HepG2 (cell line): ENCODE measurements at regions not wholly inside any gene's neighbourhood (a gene's known extent, or its start where the extent isn't known, plus 50 kb on each side); places are given as distances from the start of the nearest gene placed in this dataset.

Experiments
- ATAC-seq: fragments of 200-7000 bp; cut with Tn5 transposase; 3 replicates; pipeline ENCODE4 v1.9.1; 2020; ENCODE audit warnings: mild to moderate bottlenecking, moderate library complexity
- BruUV-seq: library from RNA; stranded (reverse); fragments of 400-500 nt; replicated peaks from 2 replicates; lab custom pipeline; 2021; lab: Mats Ljungman, UMichigan
- CTCF ChIA-PET: fragments of 300-600 bp; formaldehyde crosslinking; extraction: SDS; loops from one replicate; lab custom pipeline; 2021; ENCODE audit warnings: low total read pairs, inconsistent platforms, low intra/inter-chr PET ratio; lab: Yijun Ruan, JAX
- POLR2A ChIA-PET: fragments of 350-600 bp; sonication (Branson Sonifier 250); formaldehyde crosslinking; loops from one replicate; lab custom pipeline; 2020; ENCODE audit warnings: antibody characterized with exemption, inconsistent platforms; lab: Yijun Ruan, JAX
- DNase-seq: peaks from one replicate; pipeline ENCODE4 v3.0.0-alpha.2; 2015; ENCODE audit warnings: low spot score
- FAIRE-seq: peaks from 3 replicates; lab custom pipeline; 2011; peaks lifted over from hg19 to GRCh38; lab: Jason Lieb, UNC
- H2AFZ ChIP-seq: one replicate; pipeline ENCODE4 v1.6.1; 2011; ENCODE audit warnings: low read length, inconsistent platforms
- H3K27ac ChIP-seq: fragments of 300-600 bp; 3 replicates; pipeline ENCODE4 v1.8.0; 2011; ENCODE audit warnings: mixed run types, mild to moderate bottlenecking, mixed read lengths, low read length, inconsistent platforms; ENCODE audit not compliant: insufficient read depth; ENCODE audit errors: extremely low read length
- H3K27me3 ChIP-seq, 2 experiments: fragments of 200-600 bp in 1 of 2; 2 replicates in 1 of 2; 3 replicates in 1 of 2; pipeline versions ENCODE4 v1.6.0 to v1.8.0; 2011; ENCODE audit warnings: low read length in 2 of 2, mild to moderate bottlenecking in 2 of 2, moderate library complexity in 2 of 2, inconsistent platforms in 1 of 2; ENCODE audit not compliant: insufficient read depth in 2 of 2, control insufficient read depth in 1 of 2
- H3K36me3 ChIP-seq, 2 experiments: fragments of 200-600 bp in 1 of 2; replicated peaks in 1 of 2; 2 replicates in 1 of 2; 3 replicates in 1 of 2; pipeline versions ENCODE4 v1.5.1 to v1.8.0; 2011; ENCODE audit warnings: low read length in 2 of 2, inconsistent platforms in 1 of 2; ENCODE audit not compliant: insufficient read depth in 2 of 2, control insufficient read depth in 1 of 2
- H3K4me1 ChIP-seq: 2 replicates; pipeline ENCODE4 v1.5.1; 2012; ENCODE audit warnings: low read length, inconsistent platforms; ENCODE audit not compliant: insufficient read depth
- H3K4me2 ChIP-seq: 2 replicates; pipeline ENCODE4 v1.6.0; 2011; ENCODE audit warnings: low read depth, low read length, inconsistent platforms
- H3K4me3 ChIP-seq, 3 experiments: fragments of 200-600 bp in 1 of 3; sonication (generic), shearing (Covaris generic) in 1 of 3; replicated peaks in 1 of 3; 2 replicates each; pipeline ENCODE4 v1.5.1; 2011 to 2016; ENCODE audit warnings: low read length in 3 of 3, inconsistent platforms in 2 of 3, low read depth in 2 of 3, mild to moderate bottlenecking in 2 of 3, control low read depth in 1 of 3, mixed read lengths in 1 of 3; ENCODE audit not compliant: insufficient read depth in 1 of 3
- H3K79me2 ChIP-seq: one replicate; pipeline ENCODE4 v1.6.1; 2011; ENCODE audit warnings: low read length, inconsistent platforms; ENCODE audit not compliant: insufficient read depth
- H3K9ac ChIP-seq: 2 replicates; pipeline ENCODE4 v1.6.0; 2011; ENCODE audit warnings: mild to moderate bottlenecking, low read depth, low read length, inconsistent platforms; ENCODE audit not compliant: insufficient read depth
- H3K9me3 ChIP-seq: 2 replicates; pipeline ENCODE4 v1.5.1; 2012; ENCODE audit warnings: mild to moderate bottlenecking, low read length
- H4K20me1 ChIP-seq: 2 replicates; pipeline ENCODE4 v1.6.0; 2011; ENCODE audit warnings: inconsistent platforms, mild to moderate bottlenecking, low read length, moderate library complexity; ENCODE audit not compliant: insufficient read depth
- HNF1A ChIP-seq, 2 experiments: sonication (generic) in 1 of 2; formaldehyde crosslinking in 1 of 2; IDR thresholded peaks; 2 replicates each; pipeline versions ENCODE4 v1.4.0 to v1.6.1; 2016 to 2020; ENCODE audit warnings: borderline replicate concordance in 1 of 2, low read depth in 1 of 2, mild to moderate bottlenecking in 1 of 2, missing genetic modification reagents in 1 of 2
- MAFF ChIP-seq: IDR thresholded peaks from 2 replicates; pipeline ENCODE4 v1.6.1; 2011; ENCODE audit warnings: low read depth, low read length, improper control_type of control experiment
- NFKB2 ChIP-seq: sonication (generic); formaldehyde crosslinking; IDR thresholded peaks from 2 replicates; pipeline ENCODE4 v1.4.0; 2020; ENCODE audit warnings: missing genetic modification reagents, borderline replicate concordance
- REXO4 ChIP-seq: sonication (generic); formaldehyde crosslinking; IDR thresholded peaks from 2 replicates; pipeline ENCODE4 v1.8.0; 2022; ENCODE audit warnings: missing genetic modification reagents, mild to moderate bottlenecking, borderline replicate concordance
- ZFP36 ChIP-seq: fragments of 150-350 bp; IDR thresholded peaks from 2 replicates; pipeline ENCODE4 v1.6.1; 2018; ENCODE audit warnings: borderline replicate concordance, low read length, low read depth; ENCODE audit not compliant: partially characterized antibody
- WGBS: methylation state at CpG from one replicate; pipeline ENCODE4 v1.1.6; 2017; ENCODE audit warnings: low lambda C conversion rate; 5-methylcytosine and 5-hydroxymethylcytosine counted together
- in situ Hi-C: cut with HindIII; loops from 2 replicates; pipeline ENCODE4 v1.10.0; 2017; ENCODE audit warnings: low pct_unique_long_range_greater_than_20kb; ENCODE audit not compliant: extremely low pct_ligation_motif_present
- intact Hi-C: fragments of 100-400 bp; cut with micrococcal nuclease; formaldehyde crosslinking; loops from one replicate; pipeline ENCODE4 v1.10.0; 2022; ENCODE audit not compliant: unreplicated experiment
- TF ChIP-seq, protein P1 (sequence below): sonication (generic); formaldehyde crosslinking; IDR thresholded peaks from 2 replicates; pipeline ENCODE4 v1.8.1; 2023; ENCODE audit warnings: missing genetic modification reagents, inconsistent platforms, borderline replicate concordance
- TF ChIP-seq, protein P2 (sequence below): sonication (generic); formaldehyde crosslinking; IDR thresholded peaks from 2 replicates; pipeline ENCODE4 v1.5.0; 2020; ENCODE audit warnings: missing genetic modification reagents

DNA sequence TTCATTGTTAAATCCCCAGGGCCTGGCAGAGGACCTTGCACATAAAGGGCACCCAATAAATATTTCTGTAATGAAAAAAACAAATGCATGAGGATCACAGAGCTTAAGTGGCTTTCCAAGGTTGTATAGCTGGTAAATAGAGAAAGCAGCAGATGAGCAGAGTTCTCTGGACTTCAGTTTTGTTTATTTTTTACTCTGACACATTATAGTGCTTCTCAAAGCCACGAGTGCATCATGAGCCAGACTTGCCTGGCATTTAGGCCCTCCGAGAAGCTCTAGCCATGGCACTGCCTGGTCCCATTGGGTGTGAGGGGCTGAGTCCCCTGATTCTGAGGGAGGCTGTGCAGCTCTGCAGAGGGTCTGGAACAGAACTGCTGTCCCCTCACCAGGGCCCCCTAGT is 87.2 kb upstream of the ZNF32 start:
- Histone ChIP-seq H3K27me3 (no peaks in the 10 kb centered on the region; a peak in 2 of 5 replicates), H3K9me3 (no peaks in the 10 kb centered on the region), H3K79me2 (no peaks in the 10 kb centered on the region), H3K4me3 (no peak overlapping the region), H3K36me3 (no peaks in the 10 kb centered on the region), H3K9ac (no peak overlapping the region), H4K20me1 (no peaks in the 10 kb centered on the region), H2AFZ (no peak overlapping the region), H3K4me1 (no peaks in the 10 kb centered on the region), H3K27ac (no peak overlapping the region), H3K4me2 (no peak overlapping the region)
- 0% methylated on average over 1 of the region's 2 CpGs for WGBS
- DNase-seq (no peak), FAIRE-seq (no peak), ATAC-seq (no peak)
- in situ Hi-C loops, result no loop called here
- BruUV-seq, result no TSS peak
- intact Hi-C loops, result no loop called here
- TF ChIP-seq MAFF (no peak), ZFP36 (no peak), REXO4 (no peak), NFKB2 (CRISPR knock-in tag) (no peak), HNF1A (IDR thresholded peaks at IDR 0.05; ENCODE audit: low read depth) (no peak), HNF1A (CRISPR knock-in tag; IDR thresholded peaks at IDR 0.05; ENCODE audit: borderline replicate concordance) (no peak)
- TF ChIP-seq, protein P1, sequence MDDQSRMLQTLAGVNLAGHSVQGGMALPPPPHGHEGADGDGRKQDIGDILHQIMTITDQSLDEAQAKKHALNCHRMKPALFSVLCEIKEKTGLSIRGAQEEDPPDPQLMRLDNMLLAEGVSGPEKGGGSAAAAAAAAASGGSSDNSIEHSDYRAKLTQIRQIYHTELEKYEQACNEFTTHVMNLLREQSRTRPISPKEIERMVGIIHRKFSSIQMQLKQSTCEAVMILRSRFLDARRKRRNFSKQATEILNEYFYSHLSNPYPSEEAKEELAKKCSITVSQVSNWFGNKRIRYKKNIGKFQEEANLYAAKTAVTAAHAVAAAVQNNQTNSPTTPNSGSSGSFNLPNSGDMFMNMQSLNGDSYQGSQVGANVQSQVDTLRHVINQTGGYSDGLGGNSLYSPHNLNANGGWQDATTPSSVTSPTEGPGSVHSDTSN (CRISPR knock-in tag), result no peak
- TF ChIP-seq, protein P2, sequence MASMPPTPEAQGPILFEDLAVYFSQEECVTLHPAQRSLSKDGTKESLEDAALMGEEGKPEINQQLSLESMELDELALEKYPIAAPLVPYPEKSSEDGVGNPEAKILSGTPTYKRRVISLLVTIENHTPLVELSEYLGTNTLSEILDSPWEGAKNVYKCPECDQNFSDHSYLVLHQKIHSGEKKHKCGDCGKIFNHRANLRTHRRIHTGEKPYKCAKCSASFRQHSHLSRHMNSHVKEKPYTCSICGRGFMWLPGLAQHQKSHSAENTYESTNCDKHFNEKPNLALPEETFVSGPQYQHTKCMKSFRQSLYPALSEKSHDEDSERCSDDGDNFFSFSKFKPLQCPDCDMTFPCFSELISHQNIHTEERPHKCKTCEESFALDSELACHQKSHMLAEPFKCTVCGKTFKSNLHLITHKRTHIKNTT (CRISPR knock-in tag), result no peak
- ChIA-PET CTCF (no interaction called here), POLR2A (no interaction called here)
